Testis (tissue), 2 donors: ENCODE measurements at regions not wholly inside any gene's neighbourhood (a gene's known extent, or its start where the extent isn't known, plus 50 kb on each side); places are given as distances from the start of the nearest gene placed in this dataset.

Experiments used
- POLR2A ChIP-seq: fragments of 450-650 bp; IDR thresholded peaks from one replicate; pipeline ENCODE4 v1.6.1; 2017; ENCODE audit warnings: antibody characterized with exemption, mild to moderate bottlenecking, moderate library complexity
- TF ChIP-seq, protein P1 (sequence below), 3 experiments: fragments of 450-650 bp in 2 of 3; fragments of 200-600 bp in 1 of 3; sonication (generic) in 1 of 3; IDR thresholded peaks; one replicate each; pipeline ENCODE4 v1.5.1; 2016 to 2019; ENCODE audit warnings: antibody characterized with exemption in 3 of 3, mild to moderate bottlenecking in 2 of 3, moderate library complexity in 1 of 3

DNA sequence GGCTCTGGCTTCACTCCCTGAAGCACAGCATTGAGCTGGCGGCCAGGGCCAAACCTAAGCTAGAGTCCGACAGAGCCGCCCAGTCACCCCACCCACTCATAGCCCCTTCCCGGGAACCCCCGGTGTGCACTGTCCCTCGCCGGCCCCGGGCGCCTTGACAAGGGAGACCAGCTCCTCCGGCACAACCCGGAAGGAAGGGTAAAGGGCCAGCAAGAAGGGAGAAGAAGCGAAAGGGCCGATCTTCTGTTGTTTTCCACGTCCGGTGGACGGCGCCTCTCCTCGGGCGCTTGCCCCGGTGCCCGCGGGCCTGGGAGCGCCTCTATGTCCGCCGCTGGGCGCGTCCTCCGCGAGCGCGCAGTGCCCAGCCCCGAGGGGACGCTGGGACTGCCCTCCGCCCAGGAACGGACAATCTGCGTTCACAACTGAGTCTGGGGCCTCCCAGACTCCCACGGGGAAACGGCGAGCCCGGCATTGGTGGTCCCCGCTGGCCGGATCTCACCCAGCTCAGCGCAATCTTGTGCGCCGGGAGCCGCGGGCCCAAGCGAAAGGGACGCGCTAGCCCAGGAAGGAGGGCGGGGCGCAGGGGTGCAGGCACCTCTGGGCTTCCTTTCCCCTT, 172.5 kb upstream of the MIR17HG start:
- TF ChIP-seq POLR2A, result no peak
- TF ChIP-seq, protein P1, sequence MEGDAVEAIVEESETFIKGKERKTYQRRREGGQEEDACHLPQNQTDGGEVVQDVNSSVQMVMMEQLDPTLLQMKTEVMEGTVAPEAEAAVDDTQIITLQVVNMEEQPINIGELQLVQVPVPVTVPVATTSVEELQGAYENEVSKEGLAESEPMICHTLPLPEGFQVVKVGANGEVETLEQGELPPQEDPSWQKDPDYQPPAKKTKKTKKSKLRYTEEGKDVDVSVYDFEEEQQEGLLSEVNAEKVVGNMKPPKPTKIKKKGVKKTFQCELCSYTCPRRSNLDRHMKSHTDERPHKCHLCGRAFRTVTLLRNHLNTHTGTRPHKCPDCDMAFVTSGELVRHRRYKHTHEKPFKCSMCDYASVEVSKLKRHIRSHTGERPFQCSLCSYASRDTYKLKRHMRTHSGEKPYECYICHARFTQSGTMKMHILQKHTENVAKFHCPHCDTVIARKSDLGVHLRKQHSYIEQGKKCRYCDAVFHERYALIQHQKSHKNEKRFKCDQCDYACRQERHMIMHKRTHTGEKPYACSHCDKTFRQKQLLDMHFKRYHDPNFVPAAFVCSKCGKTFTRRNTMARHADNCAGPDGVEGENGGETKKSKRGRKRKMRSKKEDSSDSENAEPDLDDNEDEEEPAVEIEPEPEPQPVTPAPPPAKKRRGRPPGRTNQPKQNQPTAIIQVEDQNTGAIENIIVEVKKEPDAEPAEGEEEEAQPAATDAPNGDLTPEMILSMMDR (IDR thresholded peaks at IDR 0.05), result no peak
